Lower leg skin (tissue), 4 donors: ENCODE measurements at regions not wholly inside any gene's neighbourhood (a gene's known extent, or its start where the extent isn't known, plus 50 kb on each side); places are given as distances from the start of the nearest gene placed in this dataset.

ENCODE experiments used
- DNase-seq, 2 donors: peaks; one replicate each; pipeline ENCODE4 v3.0.0-alpha.2; 2019; ENCODE audit warnings: low spot score in 2 of 2
- H3K4me3 ChIP-seq: fragments of 200-600 bp; sonication (generic); 2 replicates; pipeline ENCODE4 v1.5.1; 2017; ENCODE audit warnings: mild to moderate bottlenecking, low read depth; ENCODE audit not compliant: poor library complexity, severe bottlenecking
- CTCF ChIP-seq, 3 donors: fragments of 450-650 bp; IDR thresholded peaks; one replicate each; pipeline ENCODE4 v1.5.1; 2016; ENCODE audit warnings: antibody characterized with exemption in 3 of 3, mild to moderate bottlenecking in 3 of 3, moderate library complexity in 2 of 3
- POLR2A ChIP-seq, 2 donors: fragments of 450-650 bp; IDR thresholded peaks; one replicate each; pipeline ENCODE4 v1.6.1; 2016 to 2017; ENCODE audit warnings: antibody characterized with exemption in 2 of 2, mild to moderate bottlenecking in 1 of 2, moderate library complexity in 1 of 2
- WGBS, 2 donors: methylation state at CpG; one replicate each; pipeline ENCODE4 v1.1.5; 2018; 5-methylcytosine and 5-hydroxymethylcytosine counted together
- intact Hi-C: fragments of 100-400 bp; cut with DNase I; formaldehyde crosslinking; loops from one replicate; pipeline ENCODE4 v1.15.0; 2023; ENCODE audit warnings: low total_unique reads

GRCh38 chr2:133884739-133885381, 316.6 kb upstream of the NCKAP5 start:
- no peak for DNase-seq
- intact Hi-C loops, result no loop called here
- 73 to 84% methylated on average over 2 of the region's 2 CpGs for WGBS, 2 donors
- TF ChIP-seq POLR2A (IDR thresholded peaks at IDR 0.05), result no peak
- no peak for TF ChIP-seq CTCF (IDR thresholded peaks at IDR 0.05)
- H3K4me3 ChIP-seq, result no peak overlapping the region

- intact Hi-C loops, result no loop called here
- WGBS, 2 donors, result 22 to 39% methylated on average over 5 of the region's 5 CpGs
- no peak for TF ChIP-seq POLR2A (IDR thresholded peaks at IDR 0.05)
- TF ChIP-seq CTCF (IDR thresholded peaks at IDR 0.05), result no peak
- no peak for DNase-seq
- H3K4me3 ChIP-seq, result no peak overlapping the region
These were observed 317.6 kb upstream of the NCKAP5 start for GRCh38 chr2:133885847-133886246.

GRCh38 chr2:133886735-133887675, 318.7 kb upstream of the NCKAP5 start:
- H3K4me3 ChIP-seq, result no peak overlapping the region
- peak; percentile 78 to 89 for DNase-seq
- 13 to 18% methylated on average over 19 of the region's 19 CpGs for WGBS, 2 donors
- intact Hi-C loops, result no loop called here
- TF ChIP-seq POLR2A (IDR thresholded peaks at IDR 0.05), result no peak
- TF ChIP-seq CTCF (IDR thresholded peaks at IDR 0.05), result no peak

- intact Hi-C loops, result no loop called here
- 41 to 52% methylated on average over 4 of the region's 4 CpGs for WGBS, 2 donors
- H3K4me3 ChIP-seq, result no peak overlapping the region
- no peak for DNase-seq
- TF ChIP-seq CTCF (IDR thresholded peaks at IDR 0.05), result no peak
- TF ChIP-seq POLR2A (IDR thresholded peaks at IDR 0.05), result no peak
These were observed 319.4 kb upstream of the NCKAP5 start for GRCh38 chr2:133887676-133888040.

- intact Hi-C loops, result no loop called here
- TF ChIP-seq POLR2A (IDR thresholded peaks at IDR 0.05) (no peak), CTCF (IDR thresholded peaks at IDR 0.05) (no peak)
These were observed 319.8 kb upstream of the NCKAP5 start for GRCh38 chr2:133888107-133888506.

More at GRCh38 chr2:133888107-133888506, 319.8 kb upstream of the NCKAP5 start:
- WGBS, 2 donors, result 86 to 88% methylated on average over 8 of the region's 8 CpGs
- DNase-seq, result no peak
- H3K4me3 ChIP-seq, result no peak overlapping the region
